GM19372 (cell line): ENCODE measurements at regions not wholly inside any gene's neighbourhood (a gene's known extent, or its start where the extent isn't known, plus 50 kb on each side); places are given as distances from the start of the nearest gene placed in this dataset.

Source experiments
- ATAC-seq: cut with Tn5 transposase; IDR thresholded peaks from one replicate; pipeline ENCODE4 v1.9.1; 2021; ENCODE audit warnings: mild to moderate bottlenecking, low read depth, moderate library complexity; ENCODE audit not compliant: unreplicated experiment

DNA sequence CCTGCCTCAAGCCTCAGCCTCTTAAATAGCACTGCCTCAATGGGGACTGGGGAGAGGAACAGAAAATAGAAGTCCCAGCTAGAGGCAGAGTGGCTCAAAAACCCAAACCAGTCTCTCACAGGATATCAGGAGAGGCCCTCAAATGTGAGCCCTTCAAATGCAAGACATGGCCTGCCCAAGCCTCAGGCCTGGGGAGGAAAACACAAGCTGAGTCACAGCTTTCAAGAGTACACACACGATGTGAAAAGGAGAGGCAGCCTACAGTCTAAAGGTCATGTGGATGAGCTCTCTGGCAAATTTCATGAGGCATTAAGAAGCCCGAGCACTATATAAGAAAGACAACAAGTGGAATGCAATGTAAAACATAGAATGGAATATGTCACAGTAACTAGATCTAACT is 316.6 kb upstream of the MEX3C start:
- no peak for ATAC-seq

DNA sequence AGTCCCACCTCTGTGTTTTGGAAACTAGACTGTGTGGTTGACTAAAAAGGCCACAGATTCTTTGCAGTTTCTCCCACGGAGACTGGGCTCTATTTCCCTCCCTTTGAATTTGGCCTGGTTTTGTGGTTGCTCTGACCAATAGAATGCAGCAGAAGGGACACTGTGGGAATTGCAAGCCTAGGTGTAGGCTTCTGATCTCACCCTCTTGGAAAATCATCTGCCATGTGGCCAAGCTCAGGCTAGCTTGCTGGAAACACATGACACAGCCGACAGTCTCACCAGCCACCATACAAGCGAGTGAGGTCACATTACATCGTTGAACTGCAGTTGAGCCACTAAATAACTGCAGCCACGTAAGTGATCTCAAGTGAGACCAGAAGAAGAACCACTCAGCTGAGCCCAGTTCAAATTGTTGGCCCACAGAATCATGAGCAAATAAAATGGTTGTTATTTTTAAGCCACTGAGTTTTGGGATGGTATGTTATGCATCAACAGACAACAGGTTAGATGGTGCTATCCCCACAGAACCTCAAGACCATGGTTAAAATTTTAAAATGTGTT is 319.1 kb upstream of the MEX3C start:
- ATAC-seq: no peak

DNA sequence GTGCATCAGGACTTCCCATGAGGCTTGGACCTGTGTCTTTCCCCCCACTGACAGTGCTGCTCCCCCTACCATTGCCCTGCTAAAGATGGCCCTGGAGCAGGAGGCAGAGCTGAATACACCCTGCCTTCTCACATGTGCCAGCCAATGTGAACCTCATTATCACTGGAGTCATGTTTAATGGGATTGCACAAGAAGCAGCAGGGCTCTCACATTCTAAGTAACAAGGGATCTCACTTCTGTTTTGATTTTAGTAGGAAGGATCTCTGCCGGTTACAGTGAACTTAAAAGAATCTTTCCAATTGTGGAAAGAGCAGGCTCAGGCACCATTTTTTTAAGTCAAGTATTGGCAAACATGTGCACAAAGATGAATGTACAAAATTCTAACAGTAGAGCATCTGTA is 322.1 kb upstream of the MEX3C start:
- ATAC-seq: no peak

DNA sequence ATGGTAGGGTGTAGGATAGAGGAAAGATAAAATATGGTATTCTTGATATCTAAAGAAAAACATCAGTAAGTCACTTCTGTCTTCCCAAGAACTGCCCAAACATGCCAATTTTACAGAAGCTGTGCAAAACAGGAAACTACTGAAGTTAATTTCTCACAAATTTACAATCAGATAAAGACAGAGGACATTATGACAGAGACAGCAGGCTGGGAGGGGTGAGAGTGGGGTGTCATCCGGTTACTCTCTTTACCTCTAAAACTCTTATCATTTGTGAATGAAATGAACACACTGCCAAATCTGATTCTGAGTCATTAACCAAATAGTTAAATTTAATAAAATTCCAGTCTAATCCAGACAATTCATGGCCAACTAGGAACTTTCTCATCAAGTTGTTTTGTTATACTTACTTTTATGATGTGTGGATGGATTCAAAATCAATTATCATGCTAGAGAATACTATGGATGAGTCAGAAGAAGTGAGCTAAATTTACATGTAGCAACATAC is 323.2 kb upstream of the MEX3C start:
- ATAC-seq: no peak

DNA sequence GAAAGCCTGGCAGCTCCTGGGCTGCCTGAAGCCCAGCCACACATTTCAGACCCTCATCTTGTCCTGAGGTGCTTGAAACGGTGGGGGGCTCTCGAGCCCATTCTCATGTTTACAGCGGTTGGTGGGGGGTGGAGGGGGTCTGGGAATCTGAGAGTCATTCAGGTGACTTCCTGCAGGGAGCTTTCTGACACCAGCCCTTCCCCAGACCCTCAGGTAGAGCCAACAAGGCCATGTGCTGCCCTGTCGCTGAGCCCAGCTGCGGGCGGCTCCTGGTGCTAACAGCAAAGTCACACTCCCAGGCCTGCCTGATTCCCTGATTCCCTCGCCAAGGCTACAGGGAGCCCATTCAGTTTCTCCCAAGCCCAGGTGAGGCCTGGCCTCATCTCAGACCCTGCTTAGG is 324.9 kb upstream of the MEX3C start:
- ATAC-seq: no peak

DNA sequence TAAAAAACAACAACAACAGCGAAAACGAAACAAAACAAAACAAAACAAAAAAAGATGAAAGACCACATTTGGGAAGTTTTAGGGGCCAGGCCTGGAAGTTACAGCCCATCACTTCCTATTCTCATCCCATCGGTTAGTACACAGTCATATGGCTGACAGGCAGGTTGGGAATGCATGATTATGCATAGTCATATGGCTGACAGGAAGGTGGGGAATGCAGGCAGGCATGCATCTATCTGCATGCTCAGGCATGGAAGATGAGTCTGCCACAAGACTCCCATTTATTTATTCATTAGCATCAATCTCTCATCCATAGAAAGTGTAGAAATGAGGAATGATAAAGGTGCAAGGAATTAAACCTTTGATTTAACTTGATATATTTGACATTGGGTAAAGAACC is 325.3 kb upstream of the MEX3C start:
- ATAC-seq: no peak

DNA sequence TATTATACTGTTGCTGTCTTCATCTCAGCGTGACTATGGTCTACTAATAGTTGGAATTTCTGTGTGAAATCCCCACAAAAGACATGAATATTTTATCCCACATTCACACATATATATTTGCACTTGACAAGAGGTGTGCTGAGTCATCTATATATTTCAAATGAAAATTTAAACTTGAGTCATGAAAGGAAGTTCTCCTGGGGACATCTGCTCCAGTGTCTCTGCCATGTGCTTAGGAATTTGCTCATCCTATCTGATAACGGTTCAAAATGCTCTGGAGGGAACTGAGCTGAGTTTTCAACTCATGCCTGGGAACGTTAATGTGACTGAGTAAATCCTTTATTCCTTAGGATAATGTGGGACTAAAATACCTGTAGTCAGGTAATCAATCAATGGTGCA is 326.2 kb upstream of the MEX3C start:
- ATAC-seq: no peak

DNA sequence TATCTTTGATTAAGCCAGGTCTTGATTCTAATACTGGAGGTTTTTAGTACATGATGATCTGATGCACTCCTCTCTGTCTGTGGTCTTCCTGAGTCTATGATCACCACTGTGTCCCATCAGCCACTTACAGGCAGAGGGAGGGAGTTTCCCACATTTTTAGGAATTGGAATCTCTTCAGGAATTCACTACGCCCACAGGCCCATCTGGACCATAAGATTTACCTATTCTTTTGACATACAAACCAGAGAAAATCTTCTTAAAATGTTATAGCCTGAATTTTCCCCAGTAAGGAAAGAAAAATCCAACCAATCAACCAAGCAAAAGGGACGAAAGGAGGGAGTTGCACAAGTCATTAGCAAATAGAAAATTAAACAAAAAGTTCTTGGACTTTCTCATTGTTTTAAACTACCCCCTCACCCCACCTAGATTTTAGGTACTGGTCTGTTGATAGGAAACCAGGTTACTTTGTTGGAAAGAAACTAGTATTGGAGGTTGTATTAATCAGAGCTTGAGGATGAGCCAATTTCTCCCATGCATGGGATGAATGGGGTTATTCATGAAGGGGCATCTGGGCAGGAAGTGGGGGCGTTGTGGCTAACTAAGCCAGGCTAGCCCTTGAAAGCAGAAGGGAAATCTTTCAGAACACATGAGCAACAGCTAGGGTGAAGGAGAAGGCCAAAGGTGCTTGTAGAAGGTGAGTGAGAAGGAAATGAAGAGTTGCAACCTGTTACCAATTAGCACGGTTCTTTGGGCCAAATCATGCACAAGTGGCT is 328.2 kb upstream of the MEX3C start:
- ATAC-seq: no peak

DNA sequence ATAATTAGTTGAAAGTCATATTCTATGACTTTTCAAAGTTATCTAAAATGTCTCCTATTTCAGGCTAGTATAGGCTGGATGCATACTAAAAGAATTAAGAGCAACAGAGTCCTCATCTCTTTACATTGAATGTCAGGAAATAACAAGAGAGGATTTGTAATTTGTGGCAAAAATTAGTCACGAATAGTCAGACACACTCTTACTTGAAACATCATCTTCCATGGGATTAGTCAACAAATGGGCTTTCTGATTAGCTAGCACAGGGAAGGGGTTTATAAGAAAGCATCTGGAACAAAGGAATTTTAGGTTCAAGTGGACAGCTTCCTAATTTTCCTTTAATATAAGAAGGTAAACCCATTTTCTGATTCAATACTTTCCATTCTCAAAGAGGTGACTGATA is 330.3 kb upstream of the MEX3C start:
- no peak for ATAC-seq

DNA sequence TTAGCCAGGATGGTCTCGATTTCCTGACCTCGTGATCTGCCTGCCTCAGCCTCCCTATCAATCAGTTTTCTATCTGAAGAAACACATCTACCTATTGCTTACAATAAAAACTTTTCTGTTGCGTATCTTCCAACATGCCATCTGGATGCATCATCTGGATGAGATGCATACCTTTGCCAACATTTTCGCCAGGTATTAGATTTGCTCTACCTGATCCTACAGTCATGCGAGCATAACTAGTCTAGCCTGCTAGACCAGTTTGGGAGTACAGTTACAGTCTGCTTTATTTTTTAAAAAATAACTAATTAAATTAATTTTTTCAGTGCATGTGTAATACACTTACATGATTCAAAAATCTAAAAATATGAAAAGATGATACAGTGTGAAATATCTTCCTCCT is 334.0 kb upstream of the MEX3C start:
- ATAC-seq: no peak

DNA sequence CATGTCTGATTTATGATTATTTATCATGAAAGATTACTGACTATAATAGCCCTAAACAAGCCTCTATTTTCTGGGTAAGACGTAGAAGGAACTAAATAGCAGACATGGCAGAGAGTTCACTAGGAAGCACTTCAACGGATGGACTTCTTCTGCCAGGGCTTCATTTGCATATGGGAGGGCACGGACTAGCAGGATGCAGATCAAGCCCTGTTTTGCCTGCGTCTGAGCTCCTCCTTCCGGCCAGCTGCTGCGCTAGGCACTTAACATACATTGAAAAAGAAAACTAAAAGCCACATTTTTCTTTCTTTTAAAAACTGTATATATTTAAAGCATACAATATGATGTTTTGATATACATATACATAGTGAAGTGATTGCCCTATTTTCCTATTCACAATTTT is 340.0 kb upstream of the MEX3C start:
- peak; percentile 76 for ATAC-seq

DNA sequence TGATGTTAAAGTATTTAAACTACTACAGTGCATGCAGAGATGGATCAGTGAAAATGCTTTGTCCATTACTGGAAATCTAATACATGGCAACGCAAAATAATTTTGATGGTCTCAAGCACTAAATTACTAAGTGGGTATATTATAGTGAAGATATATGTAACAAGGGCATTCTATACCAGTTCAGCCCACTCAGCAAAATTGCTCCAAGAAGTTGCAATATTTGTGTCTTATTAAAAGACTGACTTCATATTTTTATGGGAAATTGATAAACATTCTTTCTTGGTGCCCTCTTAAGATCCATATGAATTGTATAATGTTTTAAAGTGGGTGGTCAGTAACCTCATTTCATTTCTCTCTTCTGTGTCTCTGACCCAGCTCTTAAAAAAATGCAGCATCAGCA is 343.1 kb upstream of the MEX3C start:
- ATAC-seq: no peak

DNA sequence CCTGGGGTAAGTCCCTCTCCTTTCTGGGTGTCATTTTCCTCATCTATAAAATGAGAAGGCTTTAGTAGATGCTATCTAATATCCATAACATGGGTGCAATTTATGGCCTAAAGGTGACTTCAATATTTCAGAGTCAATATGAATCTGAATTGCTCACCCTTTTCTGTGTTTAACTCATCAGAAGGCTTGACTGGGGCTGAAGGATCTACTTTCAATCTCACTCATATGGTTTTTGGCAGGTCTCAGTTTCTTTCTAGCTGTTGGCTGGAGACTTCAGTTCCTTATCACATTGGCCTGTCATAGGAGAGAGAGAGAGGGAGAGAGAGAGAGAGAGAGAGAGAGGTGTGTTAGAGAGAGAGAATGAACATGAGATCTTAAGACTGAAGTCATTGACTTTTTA is 343.7 kb upstream of the MEX3C start:
- ATAC-seq: no peak

DNA sequence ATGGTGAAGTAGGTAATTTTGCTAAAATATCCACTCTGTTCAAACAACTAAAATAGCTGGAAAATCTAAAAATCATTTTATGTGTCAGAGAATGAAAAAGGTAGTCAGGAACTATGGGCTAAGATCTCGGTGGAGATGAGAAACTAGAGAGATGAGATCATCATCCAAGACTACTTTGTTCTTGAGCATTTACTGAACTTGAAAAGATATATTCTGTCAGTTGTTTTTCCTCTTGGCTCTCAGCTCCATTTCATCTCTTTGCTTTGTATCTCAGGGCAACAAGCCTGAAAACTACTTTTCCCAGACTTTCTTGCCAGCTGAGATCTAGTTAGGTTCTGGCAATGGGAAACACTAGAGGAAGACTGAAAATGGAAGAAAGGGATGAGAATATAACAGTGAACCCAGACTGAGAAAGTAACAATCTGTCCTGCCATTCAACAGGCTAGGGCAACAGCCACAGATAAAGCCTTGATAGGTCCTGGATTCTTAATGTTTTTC is 346.2 kb upstream of the MEX3C start:
- no peak for ATAC-seq

DNA sequence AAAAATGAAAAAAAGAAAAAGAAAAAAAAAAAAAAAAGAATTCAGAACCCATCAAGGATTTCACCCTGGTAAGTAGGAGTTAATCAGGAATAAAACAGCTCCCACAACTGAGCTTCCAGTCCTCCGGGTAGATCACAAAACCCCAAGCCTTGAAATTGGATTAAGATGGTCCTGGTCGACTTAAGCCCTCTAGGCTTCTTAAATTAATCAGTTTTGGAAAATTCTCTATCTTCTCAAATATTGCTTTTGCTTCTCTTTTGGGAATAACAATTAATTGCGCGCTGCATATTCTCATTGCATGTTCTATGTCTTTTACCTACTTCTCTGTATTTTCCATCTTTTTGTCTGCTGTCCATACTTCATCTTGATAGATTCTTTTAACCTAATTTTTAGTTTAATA is 348.0 kb upstream of the MEX3C start:
- ATAC-seq: no peak

DNA sequence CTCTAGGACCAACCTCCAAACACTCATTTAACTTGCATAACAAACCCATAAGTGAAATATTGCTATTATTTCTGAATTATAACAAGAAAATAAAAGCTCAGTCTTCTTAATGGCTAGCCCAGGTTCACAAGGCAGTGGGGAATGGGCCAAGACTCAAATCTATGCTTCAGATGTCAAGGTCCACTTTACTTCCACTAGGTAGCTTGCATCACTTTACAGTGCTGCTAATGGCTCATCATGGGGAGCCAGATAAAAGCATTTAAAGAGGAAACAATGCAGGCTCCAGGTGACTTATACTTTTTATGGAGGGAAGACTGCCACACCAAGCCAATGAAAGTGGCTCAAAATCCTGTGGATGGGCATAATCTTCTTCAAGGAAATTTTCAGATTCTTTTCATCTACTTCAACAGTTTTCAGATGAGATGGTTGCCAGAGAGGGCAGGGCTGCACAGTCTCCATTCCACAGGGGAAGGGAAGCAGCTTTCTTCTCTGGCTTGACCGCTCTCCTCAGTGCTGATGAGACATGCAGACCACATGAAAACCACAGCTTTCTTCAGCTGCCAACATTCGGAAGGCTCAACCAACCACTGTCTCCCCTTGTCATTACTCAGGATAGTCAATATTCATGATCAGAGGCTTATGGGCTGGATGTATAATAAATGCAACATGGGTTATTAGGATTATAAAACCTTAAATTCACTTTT is 361.9 kb upstream of the MEX3C start:
- ATAC-seq: no peak

DNA sequence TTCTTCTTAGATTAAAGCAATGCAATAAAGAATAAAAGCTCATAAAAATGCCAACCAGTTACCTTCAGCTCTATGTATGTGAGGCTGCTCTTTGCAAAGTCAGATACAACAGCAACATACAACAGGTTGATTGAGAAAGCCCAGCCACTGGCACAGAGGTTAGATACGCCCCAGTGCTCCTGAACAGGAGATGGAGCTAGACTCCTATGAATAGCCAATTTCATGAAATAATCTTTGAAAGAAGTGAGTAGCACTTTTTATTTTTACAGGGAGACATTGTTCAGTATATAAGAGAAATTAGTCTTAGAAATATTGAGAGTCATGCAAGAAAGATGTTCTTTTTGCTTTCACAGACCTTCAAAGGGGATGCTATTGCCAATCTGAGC is 362.4 kb upstream of the MEX3C start:
- no peak for ATAC-seq

DNA sequence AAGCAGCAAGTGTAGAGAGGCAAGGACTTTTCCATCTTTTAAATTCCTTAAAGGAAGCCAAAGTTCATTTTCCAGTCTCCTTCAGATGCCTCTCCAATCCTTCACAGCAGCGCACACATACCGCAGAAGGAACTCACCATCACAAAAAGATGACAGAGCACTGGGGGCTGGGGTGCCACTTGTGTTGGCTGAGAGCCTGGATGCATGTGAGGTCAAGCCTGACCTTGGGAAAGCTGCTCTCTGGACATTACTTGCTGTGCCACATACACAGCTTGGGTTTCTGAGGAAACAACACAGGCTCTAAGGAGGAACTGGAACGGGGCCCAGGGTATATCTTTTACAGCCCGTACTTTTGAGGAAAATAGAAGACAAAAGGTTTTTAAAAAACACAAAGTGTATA is 364.3 kb upstream of the MEX3C start:
- ATAC-seq: no peak

DNA sequence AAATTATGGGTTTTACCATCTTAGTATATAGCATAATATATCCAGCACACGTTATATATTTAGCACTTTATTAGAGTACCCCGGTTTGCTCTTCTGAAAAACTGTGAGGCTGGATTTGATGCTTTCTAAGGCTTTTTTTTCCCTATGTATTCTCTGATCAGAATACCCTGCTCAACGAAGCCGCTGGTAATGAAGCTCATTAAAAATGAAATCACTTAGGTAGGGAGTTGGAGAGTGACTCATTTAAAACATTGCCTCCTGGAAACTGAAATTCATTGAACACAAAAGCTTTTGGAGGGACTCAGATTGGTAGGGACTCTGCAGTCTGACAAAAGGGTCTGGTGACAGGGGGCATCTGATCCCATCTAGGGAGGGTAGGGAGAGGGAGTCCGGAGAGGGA is 365.4 kb upstream of the MEX3C start:
- ATAC-seq: no peak

DNA sequence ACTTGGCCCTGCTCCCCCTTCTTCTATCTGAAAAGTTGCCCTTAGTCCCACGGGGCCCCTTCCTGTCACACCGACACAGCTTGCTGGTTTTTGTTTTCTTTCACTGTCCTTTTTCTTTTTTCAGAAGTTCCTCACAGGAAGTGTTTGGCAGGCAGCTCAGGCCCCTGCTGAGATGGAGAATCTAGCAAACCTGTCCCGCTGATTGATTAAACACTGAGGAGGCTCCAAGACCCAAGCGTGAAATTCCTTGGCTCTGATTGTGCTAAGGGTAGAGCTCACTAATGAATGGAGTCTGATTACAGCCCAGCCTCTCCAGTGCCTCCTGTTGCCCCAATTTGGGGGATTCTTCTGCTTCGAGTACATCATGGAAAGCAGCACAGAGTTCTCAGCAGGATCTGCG is 365.9 kb upstream of the MEX3C start:
- no peak for ATAC-seq

DNA sequence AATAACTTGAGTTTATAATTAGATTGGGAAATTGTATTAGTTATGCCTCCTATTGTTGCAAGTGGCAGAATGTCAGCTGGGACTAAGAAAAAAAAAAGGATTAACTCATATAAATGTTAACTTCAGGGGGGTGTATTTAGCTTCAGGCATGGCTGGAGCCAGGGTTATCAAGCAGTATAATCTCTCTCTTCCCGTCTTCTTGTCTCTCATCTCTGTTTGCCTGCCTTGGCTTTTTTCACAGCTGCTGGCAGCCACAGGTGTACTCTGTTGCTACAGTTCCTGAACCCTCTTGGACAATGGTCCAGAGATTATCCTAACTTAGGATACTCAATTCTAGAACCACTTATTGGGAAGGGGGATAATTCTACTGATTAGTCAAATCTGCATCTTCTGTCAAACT is 370.7 kb upstream of the MEX3C start:
- ATAC-seq: no peak

DNA sequence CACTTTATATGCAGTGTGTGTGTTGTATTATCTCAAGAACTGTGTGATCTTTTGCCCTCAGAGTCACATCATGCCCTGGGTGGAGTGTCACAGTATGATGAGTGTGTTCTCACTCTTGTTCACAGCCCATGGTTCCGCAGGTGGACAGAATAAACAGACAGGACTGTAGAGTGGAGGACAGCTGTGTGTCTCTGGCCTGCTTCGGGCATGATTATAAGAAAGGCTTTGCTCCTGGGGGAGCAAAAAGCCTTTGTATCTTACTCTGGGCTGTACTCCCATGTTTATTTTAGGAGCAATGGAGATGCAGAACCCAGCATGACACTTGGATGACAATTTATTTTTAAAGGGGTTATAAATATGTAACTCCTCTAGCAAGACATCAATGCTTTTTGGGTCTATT is 371.7 kb upstream of the MEX3C start:
- no peak for ATAC-seq
